ENCODE measurements at regions not wholly inside any gene's neighbourhood (a gene's known extent, or its start where the extent isn't known, plus 50 kb on each side); places are given as distances from the start of the nearest gene placed in this dataset.

DNA sequence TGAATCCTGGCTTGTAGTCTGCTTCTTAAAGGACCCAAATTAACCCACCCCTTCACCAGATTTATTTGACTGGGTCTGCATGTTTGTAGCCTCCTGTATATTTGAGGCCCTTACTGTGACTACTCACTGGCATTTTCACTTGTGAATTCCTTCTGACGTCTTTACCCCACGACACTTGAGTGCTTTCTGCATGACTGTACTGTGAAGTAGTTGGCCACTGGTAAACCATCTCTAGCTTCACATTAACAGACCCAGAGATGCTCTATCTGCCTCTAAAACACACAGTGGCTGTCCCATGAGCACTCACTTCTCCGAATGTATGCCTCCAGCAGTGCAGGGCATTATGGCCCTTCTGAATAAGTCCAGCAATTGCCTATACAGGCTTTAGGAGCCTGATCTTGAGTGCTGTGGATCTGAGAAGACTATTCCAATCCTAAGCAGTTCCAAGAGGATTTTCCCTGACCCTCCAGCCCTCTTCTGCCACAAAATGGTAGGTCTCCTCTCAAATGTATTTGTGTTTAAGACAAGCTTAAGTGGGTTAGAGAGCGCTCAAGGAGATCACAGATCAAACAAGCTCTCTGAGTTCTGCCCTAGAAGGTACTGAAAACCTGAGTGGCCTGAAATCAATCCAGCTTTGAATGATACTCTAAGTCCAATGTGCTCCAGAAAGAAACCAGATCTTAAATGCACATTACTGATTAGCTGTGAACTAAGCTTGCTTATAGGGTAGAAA, 534.7 kb downstream of the RPS29 start:
- Histone ChIP-seq H3K9me3 (ENCODE audit: control insufficient read depth in 4 of 4, low read length in 3 of 4) (no peaks in the 10 kb centered on the region), H3K4me3 (ENCODE audit: low read depth in 1 of 3, low read length in 3 of 3) (no peak overlapping the region), H3K27ac (ENCODE audit: low read depth in 1 of 2, low read length in 2 of 2) (no peak overlapping the region), H3K36me3 (ENCODE audit: control insufficient read depth in 4 of 4, insufficient read depth in 3 of 4, low read depth in 1 of 4, low read length in 3 of 4) (no peaks in the 10 kb centered on the region), H3K9ac (ENCODE audit: low read depth in 1 of 2, low read length in 2 of 2) (no peak overlapping the region), H3K4me1 (ENCODE audit: control insufficient read depth in 4 of 4, insufficient read depth in 4 of 4, low read length in 3 of 4) (no peaks in the 10 kb centered on the region), H3K27me3 (ENCODE audit: control insufficient read depth in 4 of 4, insufficient read depth in 4 of 4, low read length in 3 of 4) (no peaks in the 10 kb centered on the region)
- TF ChIP-seq SP1 (IDR thresholded peaks at IDR 0.05) = no peak
- TF ChIP-seq YY1 (IDR thresholded peaks at IDR 0.05) = no peak
- TF ChIP-seq HNF4A (conservative IDR thresholded peaks at IDR 0.05) = no peak
- TF ChIP-seq, protein P1, sequence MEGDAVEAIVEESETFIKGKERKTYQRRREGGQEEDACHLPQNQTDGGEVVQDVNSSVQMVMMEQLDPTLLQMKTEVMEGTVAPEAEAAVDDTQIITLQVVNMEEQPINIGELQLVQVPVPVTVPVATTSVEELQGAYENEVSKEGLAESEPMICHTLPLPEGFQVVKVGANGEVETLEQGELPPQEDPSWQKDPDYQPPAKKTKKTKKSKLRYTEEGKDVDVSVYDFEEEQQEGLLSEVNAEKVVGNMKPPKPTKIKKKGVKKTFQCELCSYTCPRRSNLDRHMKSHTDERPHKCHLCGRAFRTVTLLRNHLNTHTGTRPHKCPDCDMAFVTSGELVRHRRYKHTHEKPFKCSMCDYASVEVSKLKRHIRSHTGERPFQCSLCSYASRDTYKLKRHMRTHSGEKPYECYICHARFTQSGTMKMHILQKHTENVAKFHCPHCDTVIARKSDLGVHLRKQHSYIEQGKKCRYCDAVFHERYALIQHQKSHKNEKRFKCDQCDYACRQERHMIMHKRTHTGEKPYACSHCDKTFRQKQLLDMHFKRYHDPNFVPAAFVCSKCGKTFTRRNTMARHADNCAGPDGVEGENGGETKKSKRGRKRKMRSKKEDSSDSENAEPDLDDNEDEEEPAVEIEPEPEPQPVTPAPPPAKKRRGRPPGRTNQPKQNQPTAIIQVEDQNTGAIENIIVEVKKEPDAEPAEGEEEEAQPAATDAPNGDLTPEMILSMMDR (IDR thresholded peaks at IDR 0.05; ENCODE audit: low read depth, low read length, missing input control) = no peak
- TF ChIP-seq HNF4G (IDR thresholded peaks at IDR 0.05) = no peak
- WGBS = 85% methylated on average over 4 of the region's 4 CpGs
- DNase-seq (ENCODE audit: low spot score) = no peak

DNA sequence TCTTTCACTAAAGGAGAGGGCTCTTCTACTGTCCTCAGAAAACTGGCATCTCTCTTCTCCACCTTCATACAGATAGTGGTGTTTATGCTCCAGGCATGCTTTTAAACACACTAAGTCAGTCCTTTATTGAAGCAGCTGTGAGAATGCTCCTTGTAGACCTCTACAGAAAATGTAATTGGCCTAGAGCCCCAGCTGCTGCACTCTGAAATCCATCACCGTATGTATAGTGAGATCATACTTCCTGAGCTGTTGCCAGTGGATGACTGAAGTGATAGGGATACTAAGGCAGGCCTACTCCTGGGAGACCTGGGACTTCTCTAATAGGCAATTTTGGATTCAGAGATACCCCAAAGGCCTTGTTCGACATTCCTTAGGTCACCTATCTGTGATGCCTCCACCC, 535.4 kb downstream of the RPS29 start:
- Histone ChIP-seq H3K27ac (ENCODE audit: low read depth in 1 of 2, low read length in 2 of 2) (no peak overlapping the region), H3K9ac (ENCODE audit: low read depth in 1 of 2, low read length in 2 of 2) (no peak overlapping the region), H3K36me3 (ENCODE audit: control insufficient read depth in 4 of 4, insufficient read depth in 3 of 4, low read depth in 1 of 4, low read length in 3 of 4) (no peaks in the 10 kb centered on the region), H3K4me1 (ENCODE audit: control insufficient read depth in 4 of 4, insufficient read depth in 4 of 4, low read length in 3 of 4) (no peaks in the 10 kb centered on the region), H3K4me3 (ENCODE audit: low read depth in 1 of 3, low read length in 3 of 3) (no peak overlapping the region), H3K9me3 (ENCODE audit: control insufficient read depth in 4 of 4, low read length in 3 of 4) (no peaks in the 10 kb centered on the region), H3K27me3 (ENCODE audit: control insufficient read depth in 4 of 4, insufficient read depth in 4 of 4, low read length in 3 of 4) (no peaks in the 10 kb centered on the region)
- no peak for DNase-seq (ENCODE audit: low spot score)
- WGBS = 78% methylated on average over 2 of the region's 2 CpGs
- no peak for TF ChIP-seq TAF1 (conservative IDR thresholded peaks at IDR 0.05)
- no peak for TF ChIP-seq HNF4A (conservative IDR thresholded peaks at IDR 0.05)
- TF ChIP-seq YY1 (IDR thresholded peaks at IDR 0.05) = no peak
- TF ChIP-seq, protein P2, sequence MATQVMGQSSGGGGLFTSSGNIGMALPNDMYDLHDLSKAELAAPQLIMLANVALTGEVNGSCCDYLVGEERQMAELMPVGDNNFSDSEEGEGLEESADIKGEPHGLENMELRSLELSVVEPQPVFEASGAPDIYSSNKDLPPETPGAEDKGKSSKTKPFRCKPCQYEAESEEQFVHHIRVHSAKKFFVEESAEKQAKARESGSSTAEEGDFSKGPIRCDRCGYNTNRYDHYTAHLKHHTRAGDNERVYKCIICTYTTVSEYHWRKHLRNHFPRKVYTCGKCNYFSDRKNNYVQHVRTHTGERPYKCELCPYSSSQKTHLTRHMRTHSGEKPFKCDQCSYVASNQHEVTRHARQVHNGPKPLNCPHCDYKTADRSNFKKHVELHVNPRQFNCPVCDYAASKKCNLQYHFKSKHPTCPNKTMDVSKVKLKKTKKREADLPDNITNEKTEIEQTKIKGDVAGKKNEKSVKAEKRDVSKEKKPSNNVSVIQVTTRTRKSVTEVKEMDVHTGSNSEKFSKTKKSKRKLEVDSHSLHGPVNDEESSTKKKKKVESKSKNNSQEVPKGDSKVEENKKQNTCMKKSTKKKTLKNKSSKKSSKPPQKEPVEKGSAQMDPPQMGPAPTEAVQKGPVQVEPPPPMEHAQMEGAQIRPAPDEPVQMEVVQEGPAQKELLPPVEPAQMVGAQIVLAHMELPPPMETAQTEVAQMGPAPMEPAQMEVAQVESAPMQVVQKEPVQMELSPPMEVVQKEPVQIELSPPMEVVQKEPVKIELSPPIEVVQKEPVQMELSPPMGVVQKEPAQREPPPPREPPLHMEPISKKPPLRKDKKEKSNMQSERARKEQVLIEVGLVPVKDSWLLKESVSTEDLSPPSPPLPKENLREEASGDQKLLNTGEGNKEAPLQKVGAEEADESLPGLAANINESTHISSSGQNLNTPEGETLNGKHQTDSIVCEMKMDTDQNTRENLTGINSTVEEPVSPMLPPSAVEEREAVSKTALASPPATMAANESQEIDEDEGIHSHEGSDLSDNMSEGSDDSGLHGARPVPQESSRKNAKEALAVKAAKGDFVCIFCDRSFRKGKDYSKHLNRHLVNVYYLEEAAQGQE (IDR thresholded peaks at IDR 0.05) = no peak
- TF ChIP-seq, protein P3, sequence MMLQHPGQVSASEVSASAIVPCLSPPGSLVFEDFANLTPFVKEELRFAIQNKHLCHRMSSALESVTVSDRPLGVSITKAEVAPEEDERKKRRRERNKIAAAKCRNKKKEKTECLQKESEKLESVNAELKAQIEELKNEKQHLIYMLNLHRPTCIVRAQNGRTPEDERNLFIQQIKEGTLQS (IDR thresholded peaks at IDR 0.05) = no peak
- TF ChIP-seq GABPA (IDR thresholded peaks at IDR 0.05 in 1 of 2, conservative IDR thresholded peaks at IDR 0.05 in 1 of 2) = no peak
- TF ChIP-seq EGR1 (IDR thresholded peaks at IDR 0.05; ENCODE audit: low read depth in 2 of 2) = no peak
- no peak for TF ChIP-seq FOXA2 (IDR thresholded peaks at IDR 0.05)
- no peak for TF ChIP-seq FOXA1 (IDR thresholded peaks at IDR 0.05)
- TF ChIP-seq JUND (IDR thresholded peaks at IDR 0.05) = no peak
- TF ChIP-seq RAD21 (IDR thresholded peaks at IDR 0.05) = no peak
